Lung (tissue), 11 donors: ENCODE measurements at regions not wholly inside any gene's neighbourhood (a gene's known extent, or its start where the extent isn't known, plus 50 kb on each side); places are given as distances from the start of the nearest gene placed in this dataset.

ENCODE experiments used
- ATAC-seq: fragments of 200-7000 bp; cut with Tn5 transposase; one replicate; pipeline ENCODE4 v1.9.1; 2020; ENCODE audit warnings: moderate number of reproducible peaks; ENCODE audit not compliant: insufficient read depth, low FRiP score
- DNase-seq, 3 donors: peaks; one replicate each; pipeline ENCODE4 v3.0.0-alpha.2; 2013 to 2017
- H3K27ac ChIP-seq, 2 donors: one replicate each; pipeline ENCODE4 v1.5.1; 2013; ENCODE audit warnings: mild to moderate bottlenecking in 2 of 2, moderate library complexity in 2 of 2, control low read depth in 1 of 2, inconsistent platforms in 1 of 2, low read depth in 1 of 2, low read length in 1 of 2
- H3K27me3 ChIP-seq, 3 donors: one replicate each; pipeline ENCODE4 v1.5.1; 2013; ENCODE audit warnings: low read length in 2 of 3; ENCODE audit not compliant: control insufficient read depth in 3 of 3, insufficient read depth in 3 of 3
- H3K36me3 ChIP-seq, 4 donors: one replicate each; pipeline ENCODE4 v1.5.1; 2013; ENCODE audit warnings: low read length in 4 of 4, mild to moderate bottlenecking in 1 of 4, moderate library complexity in 1 of 4; ENCODE audit not compliant: control insufficient read depth in 4 of 4, insufficient read depth in 4 of 4
- H3K4me1 ChIP-seq, 5 donors: one replicate each; pipeline ENCODE4 v1.5.1; 2013; ENCODE audit warnings: low read length in 5 of 5, mild to moderate bottlenecking in 2 of 5, moderate library complexity in 1 of 5; ENCODE audit not compliant: control insufficient read depth in 5 of 5, insufficient read depth in 5 of 5
- H3K4me3 ChIP-seq: one replicate; pipeline ENCODE4 v1.5.1; 2013; ENCODE audit warnings: mild to moderate bottlenecking, control low read depth, moderate library complexity
- H3K9ac ChIP-seq, 2 donors: one replicate each; pipeline ENCODE4 v1.5.1; 2013; ENCODE audit warnings: low read length in 2 of 2, control low read depth in 1 of 2; ENCODE audit not compliant: insufficient read depth in 1 of 2
- H3K9me3 ChIP-seq, 4 donors: one replicate each; pipeline ENCODE4 v1.5.1; 2013; ENCODE audit warnings: low read length in 3 of 4, mild to moderate bottlenecking in 1 of 4, moderate library complexity in 1 of 4; ENCODE audit not compliant: control insufficient read depth in 4 of 4, insufficient read depth in 3 of 4
- CTCF ChIP-seq: IDR thresholded peaks from 2 replicates; pipeline ENCODE4 v1.5.1; 2012; ENCODE audit warnings: mild to moderate bottlenecking; ENCODE audit errors: control extremely low read depth, extremely low read depth
- WGBS, 2 donors: extraction: QIAGEN DNeasy Blood & Tissue Kit; methylation state at CpG; one replicate each; pipeline ENCODE4 v1.1.7; 2013; 5-methylcytosine and 5-hydroxymethylcytosine counted together
- donor health status: control.
- donor health status: control.
- donor health status: Bipolar disorder and iron deficiency.
- donor health status: healthy.
- donor health status: DM: yes; HTN: yes; CAD: no.

DNA sequence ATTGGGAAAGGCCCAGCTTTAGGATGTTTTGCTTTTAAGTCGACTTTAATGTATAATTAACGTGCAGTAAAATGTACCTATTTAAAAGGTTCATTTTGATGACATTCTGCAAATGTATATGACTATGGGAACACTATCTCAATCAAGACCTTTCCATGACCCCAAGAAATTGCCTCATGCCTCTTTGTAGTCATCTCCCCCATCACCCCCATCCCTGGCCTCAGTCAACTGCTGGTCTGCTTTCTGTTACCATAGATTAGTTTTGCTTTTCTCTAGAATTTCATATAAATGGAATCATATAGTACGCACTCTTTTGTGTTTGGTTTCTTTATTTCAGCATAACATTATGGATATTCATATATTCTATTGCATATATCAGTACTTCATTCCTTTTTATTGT is 80.7 kb upstream of the C9orf72 start:
- no peak overlapping the region for H3K9ac ChIP-seq
- no peak overlapping the region for H3K4me3 ChIP-seq
- peaks cover 0 to 2% (median 0%) of the 10 kb centered on the region in 5 donors for H3K4me1 ChIP-seq
- H3K27me3 ChIP-seq: no peaks in the 10 kb centered on the region
- WGBS, 2 donors: 93 to 95% methylated on average over 3 of the region's 3 CpGs
- no peak for TF ChIP-seq CTCF
- ATAC-seq (no peak), DNase-seq (no peak)
- no peaks in the 10 kb centered on the region for H3K36me3 ChIP-seq
- H3K27ac ChIP-seq: no peak overlapping the region
- H3K9me3 ChIP-seq: no peaks in the 10 kb centered on the region

- H3K9me3 ChIP-seq: no peaks in the 10 kb centered on the region
- no peak overlapping the region for H3K9ac ChIP-seq
- DNase-seq: peak in 1 of 3 donors; percentile 13
- 79 to 89% methylated on average over 17 of the region's 17 CpGs for WGBS, 2 donors
- H3K4me1 ChIP-seq: peaks cover 0 to 2% (median 0%) of the 10 kb centered on the region in 5 donors
- no peak overlapping the region for H3K27ac ChIP-seq
- no peak overlapping the region for H3K4me3 ChIP-seq
- H3K36me3 ChIP-seq: no peaks in the 10 kb centered on the region
- no peak for ATAC-seq
- no peaks in the 10 kb centered on the region for H3K27me3 ChIP-seq
- no peak for TF ChIP-seq CTCF
These were observed 81.5 kb upstream of the C9orf72 start for GRCh38 chr9:27654629-27655285.

DNA sequence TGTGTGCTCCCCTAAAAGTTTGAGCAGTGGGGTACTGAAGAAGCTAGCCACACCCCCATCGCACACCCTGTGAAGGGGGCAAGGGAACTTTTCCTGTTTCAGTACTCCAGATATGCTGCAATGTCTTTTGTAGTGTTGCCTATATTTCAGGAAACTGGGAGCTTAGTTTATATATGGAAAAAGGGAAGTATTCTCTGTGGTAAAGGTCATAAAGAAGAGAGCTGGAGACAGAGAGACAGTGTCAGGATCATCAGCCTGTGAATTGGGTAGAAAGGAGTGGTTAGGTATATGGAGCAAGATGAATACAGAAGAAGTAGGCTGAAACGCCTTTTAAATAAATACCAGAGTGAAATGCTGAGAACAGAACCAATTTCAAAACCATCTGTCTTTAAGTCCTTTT is 82.2 kb upstream of the C9orf72 start:
- Histone ChIP-seq H3K4me1 (peaks cover 0 to 2% (median 0%) of the 10 kb centered on the region in 5 donors), H3K27ac (no peak overlapping the region), H3K36me3 (no peaks in the 10 kb centered on the region), H3K27me3 (no peaks in the 10 kb centered on the region), H3K9ac (peak overlapping the region in 1 of 2 donors; percentile 32), H3K4me3 (no peak overlapping the region), H3K9me3 (no peaks in the 10 kb centered on the region)
- WGBS, 2 donors: 42 to 65% methylated on average over 2 of the region's 2 CpGs
- no peak for ATAC-seq
- TF ChIP-seq CTCF: no peak
- no peak for DNase-seq

GRCh38 chr9:27659001-27659400 is 85.7 kb upstream of the C9orf72 start:
- Histone ChIP-seq H3K36me3 (no peaks in the 10 kb centered on the region), H3K4me3 (no peak overlapping the region), H3K9ac (no peak overlapping the region), H3K4me1 (peaks cover 0 to 2% (median 0%) of the 10 kb centered on the region in 5 donors), H3K9me3 (no peaks in the 10 kb centered on the region), H3K27ac (no peak overlapping the region), H3K27me3 (no peaks in the 10 kb centered on the region)
- no peak for TF ChIP-seq CTCF
- DNase-seq (no peak), ATAC-seq (no peak)
- WGBS, 2 donors: 70 to 74% methylated on average over 4 of the region's 4 CpGs
